Lower lobe of right lung (tissue), 2 donors: ENCODE measurements at regions not wholly inside any gene's neighbourhood (a gene's known extent, or its start where the extent isn't known, plus 50 kb on each side); places are given as distances from the start of the nearest gene placed in this dataset.

Experiments
- ATAC-seq, 2 donors: fragments of 200-7000 bp; cut with Tn5 transposase; one replicate each; pipeline ENCODE4 v1.9.1; 2020 to 2022; ENCODE audit warnings: mild to moderate bottlenecking in 2 of 2, moderate library complexity in 2 of 2
- DNase-seq: peaks from one replicate; pipeline ENCODE4 v3.0.0-alpha.2; 2020
- H3K27ac ChIP-seq: fragments of 200-600 bp; one replicate; pipeline ENCODE4 v1.8.0; 2022
- H3K27me3 ChIP-seq: fragments of 200-600 bp; one replicate; pipeline ENCODE4 v1.8.0; 2022; ENCODE audit warnings: low read depth
- H3K36me3 ChIP-seq: fragments of 200-600 bp; one replicate; pipeline ENCODE4 v1.8.0; 2022; ENCODE audit warnings: mild to moderate bottlenecking
- H3K4me1 ChIP-seq: fragments of 200-600 bp; one replicate; pipeline ENCODE4 v1.8.0; 2022
- H3K4me3 ChIP-seq: fragments of 200-600 bp; one replicate; pipeline ENCODE4 v1.8.0; 2022; ENCODE audit warnings: mild to moderate bottlenecking
- H3K9me3 ChIP-seq: fragments of 200-600 bp; one replicate; pipeline ENCODE4 v1.8.0; 2022
- intact Hi-C: fragments of 100-400 bp; cut with DNase I; formaldehyde crosslinking; loops from one replicate; pipeline ENCODE4 v1.11.0; 2022
- TF ChIP-seq, protein P1 (sequence below): fragments of 200-600 bp; IDR thresholded peaks from one replicate; pipeline ENCODE4 v1.8.0; 2022; ENCODE audit warnings: antibody characterized with exemption, mild to moderate bottlenecking
- donor health status: DM: no; HTN: yes; CAD: no; lungs with severe emphysema.

DNA sequence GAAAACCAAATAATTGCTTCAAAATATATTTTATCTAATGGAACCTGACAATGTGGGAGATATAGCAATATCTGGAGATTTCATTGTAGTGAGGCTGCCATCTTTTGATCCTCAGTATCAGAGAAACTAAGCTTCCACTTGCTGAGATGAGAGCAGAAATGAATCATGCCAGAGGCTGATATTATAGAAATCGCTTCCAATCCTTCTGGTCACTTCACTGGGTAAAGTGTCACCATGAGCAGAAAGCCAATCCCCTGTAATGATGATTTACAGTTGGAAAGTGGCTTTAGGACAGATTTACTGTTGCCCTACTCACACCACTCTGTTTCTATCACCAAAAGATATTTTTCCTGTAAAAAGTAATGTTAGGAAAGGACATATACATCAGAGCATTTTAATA, 365.0 kb upstream of the VRK2 start:
- intact Hi-C loops: no loop called here
- no peak for ATAC-seq
- Histone ChIP-seq H3K9me3 (no peaks in the 10 kb centered on the region), H3K27ac (no peak overlapping the region), H3K4me1 (no peaks in the 10 kb centered on the region), H3K4me3 (no peak overlapping the region), H3K36me3 (no peaks in the 10 kb centered on the region), H3K27me3 (no peaks in the 10 kb centered on the region)
- TF ChIP-seq, protein P1, sequence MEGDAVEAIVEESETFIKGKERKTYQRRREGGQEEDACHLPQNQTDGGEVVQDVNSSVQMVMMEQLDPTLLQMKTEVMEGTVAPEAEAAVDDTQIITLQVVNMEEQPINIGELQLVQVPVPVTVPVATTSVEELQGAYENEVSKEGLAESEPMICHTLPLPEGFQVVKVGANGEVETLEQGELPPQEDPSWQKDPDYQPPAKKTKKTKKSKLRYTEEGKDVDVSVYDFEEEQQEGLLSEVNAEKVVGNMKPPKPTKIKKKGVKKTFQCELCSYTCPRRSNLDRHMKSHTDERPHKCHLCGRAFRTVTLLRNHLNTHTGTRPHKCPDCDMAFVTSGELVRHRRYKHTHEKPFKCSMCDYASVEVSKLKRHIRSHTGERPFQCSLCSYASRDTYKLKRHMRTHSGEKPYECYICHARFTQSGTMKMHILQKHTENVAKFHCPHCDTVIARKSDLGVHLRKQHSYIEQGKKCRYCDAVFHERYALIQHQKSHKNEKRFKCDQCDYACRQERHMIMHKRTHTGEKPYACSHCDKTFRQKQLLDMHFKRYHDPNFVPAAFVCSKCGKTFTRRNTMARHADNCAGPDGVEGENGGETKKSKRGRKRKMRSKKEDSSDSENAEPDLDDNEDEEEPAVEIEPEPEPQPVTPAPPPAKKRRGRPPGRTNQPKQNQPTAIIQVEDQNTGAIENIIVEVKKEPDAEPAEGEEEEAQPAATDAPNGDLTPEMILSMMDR: no peak
- no peak for DNase-seq

DNA sequence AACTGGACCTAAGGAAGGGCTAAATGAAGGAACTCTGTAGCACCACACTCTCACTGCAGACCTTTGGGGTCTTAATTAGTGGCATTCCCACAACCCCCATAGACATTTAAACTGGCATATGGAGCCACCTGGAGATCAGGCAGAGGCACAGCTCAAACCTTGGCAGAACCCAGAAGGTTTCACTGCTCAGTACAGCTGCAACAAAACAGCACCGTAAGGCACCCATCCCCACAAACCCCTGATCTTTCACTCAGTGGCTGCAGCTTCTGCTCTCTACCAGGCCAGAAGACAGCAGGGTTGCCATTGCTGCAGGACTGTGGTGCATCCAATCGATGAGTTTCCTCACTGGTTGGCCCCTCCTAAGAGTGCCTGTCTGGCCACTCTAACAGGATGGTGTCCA, 361.6 kb upstream of the VRK2 start:
- ATAC-seq: no peak
- TF ChIP-seq, protein P1: no peak

DNA sequence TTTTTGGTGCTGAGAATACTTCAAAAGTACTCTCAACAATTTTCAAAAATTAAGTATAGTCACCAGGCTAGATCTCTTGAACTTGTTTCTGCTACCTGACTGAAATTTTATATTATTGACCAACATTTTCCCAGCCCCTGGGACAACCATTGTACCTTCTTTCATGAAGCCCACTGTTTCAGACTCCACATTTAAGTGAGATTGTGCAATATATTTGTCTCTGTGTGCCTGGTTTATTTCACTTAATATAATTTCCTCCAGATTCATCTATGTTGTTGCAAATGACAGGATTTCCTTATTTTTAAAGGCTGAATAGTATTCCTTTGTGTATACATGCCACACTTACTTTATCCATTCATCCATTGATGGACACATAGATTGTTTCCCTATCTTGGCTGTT, 354.2 kb upstream of the VRK2 start:
- TF ChIP-seq, protein P1: no peak
- no peak for ATAC-seq
- Histone ChIP-seq H3K4me3 (no peak overlapping the region), H3K36me3 (no peaks in the 10 kb centered on the region), H3K27me3 (no peaks in the 10 kb centered on the region), H3K27ac (no peak overlapping the region), H3K4me1 (no peaks in the 10 kb centered on the region), H3K9me3 (no peaks in the 10 kb centered on the region)
- intact Hi-C loops: no loop called here
- DNase-seq: no peak

More for the DNA sequence above, 361.6 kb upstream of the VRK2 start:
- Histone ChIP-seq H3K4me1 (no peaks in the 10 kb centered on the region), H3K4me3 (no peak overlapping the region), H3K27ac (no peak overlapping the region), H3K27me3 (no peaks in the 10 kb centered on the region), H3K36me3 (no peaks in the 10 kb centered on the region), H3K9me3 (no peaks in the 10 kb centered on the region)
- intact Hi-C loops: no loop called here
- no peak for DNase-seq

DNA sequence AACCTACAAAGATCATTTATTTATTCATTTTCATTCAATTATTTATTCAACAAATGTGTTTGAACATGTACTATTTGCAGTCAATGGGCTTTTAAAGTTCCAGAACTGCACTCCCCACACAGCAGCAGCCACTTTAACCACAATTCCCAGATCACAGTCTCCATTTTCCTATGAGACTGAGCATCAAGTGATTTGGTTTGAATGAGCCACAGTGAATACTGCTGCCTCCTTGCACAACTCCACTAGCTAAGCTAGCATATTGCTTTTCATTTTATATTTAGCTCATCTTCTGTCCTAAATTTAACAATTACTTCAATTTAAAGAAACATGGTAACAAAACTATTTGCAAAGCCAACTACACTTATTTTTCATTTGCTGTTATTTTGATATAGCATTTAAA, 353.4 kb upstream of the VRK2 start:
- intact Hi-C loops: no loop called here
- Histone ChIP-seq H3K36me3 (no peaks in the 10 kb centered on the region), H3K9me3 (no peaks in the 10 kb centered on the region), H3K4me1 (no peaks in the 10 kb centered on the region), H3K27ac (no peak overlapping the region), H3K27me3 (no peaks in the 10 kb centered on the region), H3K4me3 (no peak overlapping the region)
- DNase-seq: no peak
- no peak for ATAC-seq
- TF ChIP-seq, protein P1: no peak

DNA sequence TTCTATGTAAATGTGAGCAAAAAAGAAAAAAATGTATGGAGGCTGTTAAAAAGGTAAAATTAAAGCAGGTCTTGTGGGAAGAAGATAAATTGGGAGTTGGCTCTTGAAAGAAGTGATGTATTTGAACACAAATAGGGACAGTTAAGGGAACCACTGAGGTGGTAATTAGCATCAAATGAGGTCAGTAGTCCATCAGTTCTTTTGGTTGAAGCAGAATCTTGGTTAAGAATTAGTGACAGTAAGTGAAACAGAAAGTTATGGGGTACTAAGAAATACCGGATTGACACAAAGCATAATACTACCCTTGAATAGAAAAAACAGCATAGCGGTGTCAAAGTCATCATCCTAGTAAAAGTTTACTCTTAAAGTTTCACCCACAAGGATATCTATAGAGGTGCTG, 352.6 kb upstream of the VRK2 start:
- ATAC-seq (no peak), DNase-seq (no peak)
- intact Hi-C loops: no loop called here
- TF ChIP-seq, protein P1: no peak
- H3K27me3 ChIP-seq: no peaks in the 10 kb centered on the region
- H3K9me3 ChIP-seq: no peaks in the 10 kb centered on the region
- H3K27ac ChIP-seq: no peak overlapping the region
- H3K4me1 ChIP-seq: no peaks in the 10 kb centered on the region
- no peaks in the 10 kb centered on the region for H3K36me3 ChIP-seq
- no peak overlapping the region for H3K4me3 ChIP-seq

DNA sequence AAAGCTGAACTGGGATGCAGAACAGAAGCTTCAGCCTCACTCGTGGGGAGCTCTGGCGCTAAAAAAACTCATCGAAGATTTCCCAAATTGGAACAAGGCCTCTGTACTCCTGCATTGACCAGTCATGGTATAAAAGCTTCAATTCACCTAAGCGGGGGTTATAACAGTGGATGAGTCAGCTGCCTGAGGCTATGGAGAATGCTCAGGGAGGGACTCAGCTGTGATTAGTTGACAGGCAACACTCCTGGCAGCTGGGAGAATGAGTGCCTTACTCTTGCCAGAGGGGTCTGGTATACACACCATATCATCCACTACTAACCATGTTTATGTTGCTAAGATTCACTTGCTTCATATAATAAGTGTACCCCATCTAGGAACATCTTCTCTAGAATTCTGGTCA, 350.6 kb upstream of the VRK2 start:
- H3K4me3 ChIP-seq: no peak overlapping the region
- DNase-seq (no peak), ATAC-seq (no peak)
- H3K27me3 ChIP-seq: no peaks in the 10 kb centered on the region
- no peaks in the 10 kb centered on the region for H3K36me3 ChIP-seq
- no peaks in the 10 kb centered on the region for H3K9me3 ChIP-seq
- intact Hi-C loops: no loop called here
- no peak overlapping the region for H3K27ac ChIP-seq
- TF ChIP-seq, protein P1: no peak
- H3K4me1 ChIP-seq: no peaks in the 10 kb centered on the region
